ENCODE measurements at regions not wholly inside any gene's neighbourhood (a gene's known extent, or its start where the extent isn't known, plus 50 kb on each side); places are given as distances from the start of the nearest gene placed in this dataset.

- TF ChIP-seq, protein P1, sequence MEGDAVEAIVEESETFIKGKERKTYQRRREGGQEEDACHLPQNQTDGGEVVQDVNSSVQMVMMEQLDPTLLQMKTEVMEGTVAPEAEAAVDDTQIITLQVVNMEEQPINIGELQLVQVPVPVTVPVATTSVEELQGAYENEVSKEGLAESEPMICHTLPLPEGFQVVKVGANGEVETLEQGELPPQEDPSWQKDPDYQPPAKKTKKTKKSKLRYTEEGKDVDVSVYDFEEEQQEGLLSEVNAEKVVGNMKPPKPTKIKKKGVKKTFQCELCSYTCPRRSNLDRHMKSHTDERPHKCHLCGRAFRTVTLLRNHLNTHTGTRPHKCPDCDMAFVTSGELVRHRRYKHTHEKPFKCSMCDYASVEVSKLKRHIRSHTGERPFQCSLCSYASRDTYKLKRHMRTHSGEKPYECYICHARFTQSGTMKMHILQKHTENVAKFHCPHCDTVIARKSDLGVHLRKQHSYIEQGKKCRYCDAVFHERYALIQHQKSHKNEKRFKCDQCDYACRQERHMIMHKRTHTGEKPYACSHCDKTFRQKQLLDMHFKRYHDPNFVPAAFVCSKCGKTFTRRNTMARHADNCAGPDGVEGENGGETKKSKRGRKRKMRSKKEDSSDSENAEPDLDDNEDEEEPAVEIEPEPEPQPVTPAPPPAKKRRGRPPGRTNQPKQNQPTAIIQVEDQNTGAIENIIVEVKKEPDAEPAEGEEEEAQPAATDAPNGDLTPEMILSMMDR (IDR thresholded peaks at IDR 0.05; ENCODE audit: unreplicated experiment): no peak
- Mint-ChIP-seq H3K4me1 (ENCODE audit: low read depth, unreplicated experiment) (peaks cover 5% of the 10 kb centered on the region), H3K4me3 (ENCODE audit: low read depth, unreplicated experiment) (no peak overlapping the region), H3K27ac (ENCODE audit: unreplicated experiment) (no peak overlapping the region), H3K36me3 (ENCODE audit: insufficient read depth, unreplicated experiment) (no peaks in the 10 kb centered on the region), H3K9me3 (ENCODE audit: low read depth, unreplicated experiment) (no peaks in the 10 kb centered on the region), H3K27me3 (ENCODE audit: unreplicated experiment) (no peaks in the 10 kb centered on the region)
- intact Hi-C loops (cut with micrococcal nuclease; ENCODE audit: unreplicated experiment): loop anchor here (5.0 kb wide), 1 partner anchor 118 kb away; no protein-coding TSS in a partner anchor
- DNase-seq: no peak
- BruUV-seq (replicated peaks): no TSS peak
- CTCF ChIA-PET: no interaction called here
These were observed 51.9 kb upstream of the OTOL1 start for GRCh38 chr3:161444694-161445077.

DNA sequence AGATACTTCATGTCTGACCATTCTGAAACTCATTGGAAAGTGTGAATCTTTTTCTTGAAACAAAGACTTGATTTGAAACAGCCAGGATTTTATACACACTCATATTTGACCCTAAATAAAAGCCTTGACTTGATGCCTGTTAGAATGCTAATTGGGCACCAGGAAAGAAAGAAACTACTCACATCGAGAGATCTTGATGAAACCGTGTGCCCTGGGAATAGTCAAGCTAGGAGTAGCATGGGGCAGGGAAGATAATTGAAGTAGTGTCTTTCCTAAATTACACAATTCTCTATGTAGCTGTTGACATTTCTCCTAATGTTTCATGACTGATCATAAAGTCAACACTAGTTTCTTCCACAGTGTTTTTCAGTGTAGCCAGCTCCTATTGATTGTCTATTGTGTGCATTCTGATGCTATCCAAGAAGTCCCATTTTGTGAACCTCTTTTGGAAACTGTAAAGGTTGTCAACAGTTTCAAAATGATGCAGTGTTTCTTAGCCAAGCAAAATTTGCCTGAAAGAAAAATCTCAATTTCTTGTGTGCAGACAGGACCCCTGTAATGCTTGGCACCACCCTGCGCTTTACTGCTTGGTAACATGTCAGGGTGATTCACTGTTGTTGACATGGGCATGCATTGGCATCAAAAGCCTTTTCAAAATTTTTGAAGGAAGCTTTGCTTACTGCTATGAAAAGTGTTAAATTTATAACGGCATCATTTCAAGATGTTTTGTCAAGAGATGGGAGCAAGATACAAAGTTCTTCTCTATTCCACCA, 52.5 kb upstream of the OTOL1 start:
- BruUV-seq (replicated peaks): no TSS peak
- H3K27me3 Mint-ChIP-seq (ENCODE audit: unreplicated experiment): no peaks in the 10 kb centered on the region
- CTCF ChIA-PET: no interaction called here
- TF ChIP-seq, protein P1 (IDR thresholded peaks at IDR 0.05; ENCODE audit: unreplicated experiment): no peak
- no peaks in the 10 kb centered on the region for H3K4me1 Mint-ChIP-seq (ENCODE audit: low read depth, unreplicated experiment)
- no peaks in the 10 kb centered on the region for H3K9me3 Mint-ChIP-seq (ENCODE audit: low read depth, unreplicated experiment)
- intact Hi-C loops (cut with micrococcal nuclease; ENCODE audit: unreplicated experiment): no loop called here
- no peaks in the 10 kb centered on the region for H3K36me3 Mint-ChIP-seq (ENCODE audit: insufficient read depth, unreplicated experiment)
- no peak overlapping the region for H3K4me3 Mint-ChIP-seq (ENCODE audit: low read depth, unreplicated experiment)
- no peak overlapping the region for H3K27ac Mint-ChIP-seq (ENCODE audit: unreplicated experiment)
- DNase-seq: no peak

GRCh38 chr3:161430307-161430706, 59.0 kb upstream of the SPTSSB start:
- BruUV-seq (replicated peaks): no TSS peak
- H3K27me3 Mint-ChIP-seq (ENCODE audit: unreplicated experiment): no peaks in the 10 kb centered on the region
- CTCF ChIA-PET: interaction anchor here (0.7 kb wide), 1 partner anchor 50 kb away, joined by 3 read pairs; no protein-coding TSS in a partner anchor

DNA sequence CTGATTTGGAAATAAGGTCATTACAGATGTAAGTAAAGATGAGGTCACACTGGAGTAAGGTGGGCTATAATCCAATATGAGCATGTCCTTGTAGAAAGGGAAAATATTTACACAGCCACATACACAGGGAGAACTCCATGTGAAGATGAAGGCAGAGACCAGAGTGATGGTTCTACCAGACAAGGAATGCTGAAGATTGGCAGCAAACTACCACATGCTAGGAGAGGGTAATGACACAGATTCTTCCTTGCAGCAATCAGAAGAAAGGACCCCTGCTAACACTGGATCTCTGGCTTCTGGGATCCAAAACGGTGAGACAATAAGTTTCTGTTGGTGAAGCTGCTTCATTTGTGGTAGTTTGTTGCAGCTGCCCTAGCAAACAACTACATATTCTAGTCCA, 56.0 kb upstream of the SPTSSB start:
- H3K36me3 Mint-ChIP-seq (ENCODE audit: insufficient read depth, unreplicated experiment): no peaks in the 10 kb centered on the region
- TF ChIP-seq, protein P1 (IDR thresholded peaks at IDR 0.05; ENCODE audit: unreplicated experiment): no peak
- no peaks in the 10 kb centered on the region for H3K9me3 Mint-ChIP-seq (ENCODE audit: low read depth, unreplicated experiment)
- no peaks in the 10 kb centered on the region for H3K27me3 Mint-ChIP-seq (ENCODE audit: unreplicated experiment)
- intact Hi-C loops (cut with micrococcal nuclease; ENCODE audit: unreplicated experiment): no loop called here
- no peak overlapping the region for H3K27ac Mint-ChIP-seq (ENCODE audit: unreplicated experiment)
- BruUV-seq (replicated peaks): no TSS peak
- H3K4me1 Mint-ChIP-seq (ENCODE audit: low read depth, unreplicated experiment): peaks cover 3% of the 10 kb centered on the region
- CTCF ChIA-PET: no interaction called here
- DNase-seq: no peak
- no peak overlapping the region for H3K4me3 Mint-ChIP-seq (ENCODE audit: low read depth, unreplicated experiment)

More at GRCh38 chr3:161430307-161430706, 59.0 kb upstream of the SPTSSB start:
- no peak for DNase-seq
- Mint-ChIP-seq H3K36me3 (ENCODE audit: insufficient read depth, unreplicated experiment) (no peaks in the 10 kb centered on the region), H3K9me3 (ENCODE audit: low read depth, unreplicated experiment) (no peaks in the 10 kb centered on the region), H3K4me1 (ENCODE audit: low read depth, unreplicated experiment) (peaks cover 15% of the 10 kb centered on the region), H3K4me3 (ENCODE audit: low read depth, unreplicated experiment) (no peak overlapping the region), H3K27ac (ENCODE audit: unreplicated experiment) (no peak overlapping the region)
- intact Hi-C loops (cut with micrococcal nuclease; ENCODE audit: unreplicated experiment): no loop called here
- TF ChIP-seq, protein P1 (IDR thresholded peaks at IDR 0.05; ENCODE audit: unreplicated experiment): no peak

Data from Calu3 (cell line).